Tongue (tissue), 1 donor: ENCODE measurements at regions not wholly inside any gene's neighbourhood (a gene's known extent, or its start where the extent isn't known, plus 50 kb on each side); places are given as distances from the start of the nearest gene placed in this dataset.

Experiments
- DNase-seq: peaks from one replicate; pipeline ENCODE4 v3.0.0-alpha.2; 2015

DNA sequence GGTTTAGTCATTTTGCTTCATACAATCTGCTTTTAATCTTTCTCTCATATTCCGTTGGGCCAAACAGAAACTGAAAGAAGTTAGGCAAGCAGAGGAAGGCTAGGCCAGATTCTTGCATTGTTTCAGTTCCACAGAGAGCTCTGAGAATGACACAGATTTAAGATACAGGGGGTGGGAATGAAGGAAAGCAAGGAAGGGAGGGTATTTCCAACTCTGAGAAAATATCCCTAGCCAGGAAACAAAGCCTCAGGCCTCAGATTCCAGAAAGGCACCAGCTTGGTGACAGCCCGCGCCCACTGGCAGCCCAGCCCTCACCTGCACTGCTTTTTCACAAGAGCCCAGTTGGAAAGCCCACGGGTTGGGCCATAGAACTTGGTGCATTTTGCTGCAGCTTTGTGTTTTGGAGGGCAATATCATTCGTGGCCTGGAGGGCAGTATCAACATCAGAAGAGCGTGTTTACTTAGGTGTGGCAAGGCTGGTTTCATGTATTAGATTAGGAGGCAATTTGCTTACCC is 63.5 kb downstream of the ENC1 start:
- peak; percentile 42 for DNase-seq

DNA sequence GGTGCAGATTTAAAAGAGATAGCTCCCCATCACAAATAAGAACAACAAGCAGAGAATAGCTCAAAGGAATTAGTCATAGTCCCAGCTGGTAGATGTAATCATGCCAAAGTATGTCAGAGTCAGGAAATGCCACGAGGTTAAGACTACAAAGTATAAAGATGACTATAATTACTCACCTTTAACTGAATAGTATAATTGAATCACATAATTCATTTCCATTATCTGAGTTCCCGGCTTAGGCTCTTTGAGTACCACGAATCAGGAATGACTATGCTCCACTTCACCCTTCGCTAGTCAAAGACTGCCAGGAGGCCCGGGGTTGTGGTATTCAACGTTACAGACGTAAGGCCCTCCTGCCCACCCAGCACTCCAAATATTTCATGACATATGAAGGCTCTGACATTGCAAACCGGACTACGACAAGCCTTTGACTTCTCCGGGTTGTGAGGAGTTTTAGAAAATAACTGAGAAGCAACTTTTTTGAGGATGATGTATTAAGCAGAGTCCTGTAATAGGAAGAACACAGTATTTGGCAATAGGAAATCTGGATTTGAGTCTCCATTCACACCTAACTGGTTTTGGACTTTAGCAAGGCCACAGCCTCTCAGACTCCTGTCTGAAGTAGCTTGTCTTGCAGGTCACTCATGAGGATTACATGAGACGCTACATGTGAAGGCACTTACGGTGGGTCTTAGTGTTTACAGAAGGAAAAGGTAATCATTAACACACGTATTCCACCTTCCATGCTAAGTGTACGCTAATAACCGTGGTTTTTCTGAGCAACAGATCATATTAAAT is 64.6 kb downstream of the ENC1 start:
- DNase-seq: peak; percentile 38

GRCh38 chr5:74570250-74570649 is 70.3 kb downstream of the ENC1 start:
- DNase-seq: no peak

DNA sequence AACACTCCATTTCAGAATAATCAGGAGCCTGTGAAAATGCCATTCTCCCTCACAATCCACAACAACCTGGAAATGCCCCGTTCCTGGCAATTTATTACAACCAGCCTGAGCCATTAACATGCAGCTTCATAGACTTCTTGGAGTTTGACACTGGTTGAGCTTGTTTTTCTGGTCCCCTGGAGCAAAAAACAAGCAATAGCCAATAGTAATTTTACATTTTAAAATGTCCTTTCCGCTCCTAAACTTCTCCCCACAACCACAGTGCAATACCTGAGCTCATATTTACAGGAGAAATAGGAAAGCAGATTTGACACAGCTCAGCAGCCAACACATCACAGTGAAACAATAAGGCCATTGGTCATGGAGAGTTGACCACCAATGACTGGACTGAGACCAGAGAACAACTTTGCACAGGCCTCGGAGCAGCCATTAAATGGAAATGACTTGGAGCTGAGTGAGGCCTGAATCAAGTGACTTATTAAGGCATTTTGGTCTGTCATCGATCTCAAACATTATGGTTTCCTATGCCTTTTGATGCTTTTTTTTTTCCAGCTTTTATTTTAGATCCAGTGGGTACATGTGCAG is 73.0 kb downstream of the ENC1 start:
- DNase-seq: no peak

- DNase-seq: no peak
Observed at GRCh38 chr5:74562122-74562521, 78.4 kb downstream of the ENC1 start.

DNA sequence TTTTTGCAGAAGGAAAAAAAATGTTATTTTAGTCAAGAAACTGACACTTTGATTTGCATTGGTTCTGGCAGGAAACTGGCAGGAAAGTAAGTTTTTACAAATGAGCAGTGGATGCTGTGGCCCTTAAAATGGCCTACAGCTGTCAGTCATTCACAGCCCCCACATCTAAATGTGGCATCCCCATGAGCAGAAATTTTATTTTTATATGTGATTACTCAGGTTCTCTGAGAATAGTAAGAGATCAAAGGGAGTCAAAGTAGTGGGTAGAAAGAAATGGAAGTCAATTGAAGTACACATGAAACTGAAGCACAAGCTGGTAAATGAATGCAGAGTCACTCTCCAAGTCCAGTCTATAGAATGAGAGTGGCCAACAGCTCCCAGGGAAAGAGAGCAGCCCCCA is 80.3 kb downstream of the ENC1 start:
- DNase-seq: no peak

GRCh38 chr5:74556631-74557595 is 83.6 kb downstream of the ENC1 start:
- DNase-seq: no peak

DNA sequence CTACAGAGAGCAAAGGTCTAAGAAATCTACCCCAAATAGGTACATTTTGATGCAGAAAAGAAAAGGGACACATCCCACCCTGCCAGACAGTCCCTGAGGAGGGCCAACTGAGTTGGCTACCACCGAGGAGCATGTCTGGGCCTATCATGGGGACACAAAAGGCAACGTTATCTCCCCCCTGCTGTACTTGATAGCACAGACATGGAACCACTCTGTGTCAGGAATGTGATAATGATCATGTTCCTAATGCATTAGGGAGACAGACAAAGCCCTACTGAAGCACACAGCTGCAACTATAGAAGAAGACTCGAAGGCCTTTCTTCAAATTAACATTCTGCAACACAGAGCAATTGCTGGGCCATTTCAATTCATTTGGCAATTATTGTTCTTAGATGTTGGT is 84.5 kb downstream of the ENC1 start:
- DNase-seq: no peak

GRCh38 chr5:74552101-74552500 is 88.4 kb downstream of the ENC1 start:
- no peak for DNase-seq

DNA sequence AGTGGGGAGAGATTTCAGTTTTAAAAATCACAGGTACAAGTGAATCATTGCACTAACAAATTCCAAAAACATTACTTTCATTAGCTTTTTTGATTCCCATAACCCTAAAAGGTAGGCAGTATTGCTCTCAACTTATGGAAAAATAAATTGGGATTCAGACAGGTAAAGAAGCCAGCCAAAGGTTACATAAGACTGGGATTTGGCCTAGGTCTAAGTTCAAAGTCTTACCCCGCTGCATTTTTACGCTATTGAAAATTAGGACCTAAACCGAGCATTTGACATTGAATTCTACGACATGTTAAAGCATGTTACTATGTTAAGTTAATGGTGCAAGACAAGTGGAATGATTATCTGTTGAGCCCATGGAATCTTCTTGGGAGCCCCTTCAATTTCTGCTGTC is 89.6 kb downstream of the ENC1 start:
- DNase-seq: no peak

DNA sequence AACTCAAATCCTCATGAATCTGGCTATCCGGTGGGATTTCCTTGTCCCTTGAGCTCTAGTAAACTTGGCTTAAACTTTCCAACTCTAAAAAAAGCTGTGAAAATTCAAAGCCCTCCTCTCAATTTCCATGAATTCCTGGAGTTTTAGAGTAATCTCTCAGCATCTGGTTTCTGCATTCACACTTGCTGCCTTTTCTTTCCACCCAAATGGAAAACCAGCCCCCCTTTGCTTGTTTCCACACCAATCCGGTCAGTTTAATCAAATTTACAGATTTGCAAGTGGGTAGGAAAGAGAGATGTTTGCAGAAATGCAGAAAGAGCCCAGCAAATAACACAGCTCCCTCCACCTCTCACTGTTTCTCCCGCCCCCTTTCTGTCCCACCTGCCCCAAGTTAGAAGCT is 91.1 kb downstream of the ENC1 start:
- peak; percentile 24 for DNase-seq

DNA sequence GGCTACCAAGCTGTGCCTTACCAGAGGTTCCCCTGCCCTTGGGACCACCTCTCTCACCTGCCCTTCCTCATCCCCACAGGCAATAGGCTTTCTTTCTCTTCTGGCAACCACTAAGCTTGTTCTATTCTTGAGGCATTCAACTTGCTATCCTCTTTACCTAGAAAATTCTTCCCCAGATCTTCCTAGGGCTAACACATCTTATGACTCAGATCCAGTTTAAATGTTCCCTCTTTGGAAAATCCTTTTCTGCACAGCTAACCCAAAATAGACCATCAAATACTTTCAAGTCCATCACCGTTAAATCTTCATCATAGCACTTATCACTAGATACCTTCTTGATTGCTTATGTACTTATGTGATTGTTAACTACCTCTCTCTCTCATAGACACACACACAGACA is 93.7 kb downstream of the ENC1 start:
- no peak for DNase-seq

DNA sequence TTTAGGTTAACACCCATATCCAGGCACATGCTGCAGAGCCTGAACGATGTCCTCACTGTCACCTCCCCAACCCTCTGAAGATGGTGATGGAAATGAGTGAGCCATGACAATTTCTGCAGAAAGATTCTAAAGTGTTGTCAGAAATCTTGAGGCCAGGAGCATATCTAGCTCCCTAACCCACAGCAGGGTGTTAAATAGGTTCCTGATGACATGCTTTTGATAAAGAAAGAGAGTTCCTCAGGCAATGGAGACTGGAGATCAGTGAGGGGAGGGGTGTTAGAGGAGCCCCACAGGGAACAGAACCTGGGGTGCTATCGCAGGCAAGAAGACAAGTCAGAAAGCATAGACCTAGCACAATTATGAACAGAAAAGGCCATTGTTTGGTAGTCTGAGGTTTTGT is 95.7 kb downstream of the ENC1 start:
- no peak for DNase-seq

GRCh38 chr5:74543162-74543995 is 97.1 kb downstream of the ENC1 start:
- peak; percentile 21 for DNase-seq

DNA sequence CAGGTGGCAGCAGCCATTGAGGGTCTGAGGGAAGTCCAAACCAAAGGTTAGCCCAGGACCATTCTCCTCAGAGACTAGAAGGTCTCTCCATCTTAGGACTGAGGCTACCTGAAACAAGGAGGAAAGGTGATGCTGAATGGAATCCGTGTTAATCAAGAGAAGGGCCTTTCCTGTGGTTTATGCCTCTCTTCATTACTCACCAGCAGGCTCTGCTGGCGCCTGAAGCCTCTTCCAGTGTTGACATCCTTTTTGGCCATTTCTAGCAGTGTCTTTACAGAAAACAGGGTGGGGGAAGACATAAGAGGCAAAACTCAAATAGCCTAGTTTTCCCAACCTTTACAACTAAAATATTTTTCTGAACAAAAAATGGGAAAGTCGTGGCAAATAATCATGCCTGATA is 98.0 kb downstream of the ENC1 start:
- DNase-seq: no peak

- DNase-seq: peak; percentile 23
Observed at GRCh38 chr5:74541381-74541781, 99.1 kb downstream of the ENC1 start.

GRCh38 chr5:74540622-74541021 is 99.9 kb downstream of the ENC1 start:
- DNase-seq: no peak

DNA sequence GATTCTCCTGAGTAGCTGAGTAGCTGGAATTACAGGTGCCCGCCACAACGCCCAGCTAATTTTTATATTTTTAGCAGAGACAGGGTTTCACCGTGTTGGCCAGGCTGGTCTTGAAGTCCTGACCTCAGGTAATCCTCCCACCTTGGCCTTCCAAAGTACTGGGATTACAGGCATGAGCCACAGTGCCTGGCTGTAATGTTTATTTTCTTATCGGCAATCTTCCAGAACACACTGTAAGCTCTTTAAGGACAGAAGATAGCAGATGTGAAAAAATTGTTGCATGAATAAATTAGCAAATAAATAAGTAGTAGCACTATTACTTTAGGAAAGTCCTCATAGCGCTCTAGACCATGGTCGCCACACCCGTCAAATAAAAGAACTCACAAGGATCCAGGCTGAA is 100.5 kb downstream of the ENC1 start:
- no peak for DNase-seq

- peak; percentile 40 for DNase-seq
Observed at GRCh38 chr5:74538206-74538661, 102.3 kb downstream of the ENC1 start.

- no peak for DNase-seq
Observed at GRCh38 chr5:74536658-74537057, 103.9 kb downstream of the ENC1 start.

- DNase-seq: no peak
Observed at GRCh38 chr5:74535926-74536325, 104.6 kb downstream of the ENC1 start.
